GM23338 (cell line): ENCODE measurements at regions not wholly inside any gene's neighbourhood (a gene's known extent, or its start where the extent isn't known, plus 50 kb on each side); places are given as distances from the start of the nearest gene placed in this dataset.

ENCODE experiments used
- ATAC-seq: fragments of 200-7000 bp; cut with Tn5 transposase; 3 replicates; pipeline ENCODE4 v1.9.1; 2020
- DNase-seq: peaks from one replicate; pipeline ENCODE4 v3.0.0-alpha.2; 2015; ENCODE audit warnings: low spot score
- H2AFZ ChIP-seq: fragments of 200-600 bp; sonication (generic); 2 replicates; pipeline ENCODE4 v1.8.0; 2016; ENCODE audit warnings: antibody characterized with exemption, mild to moderate bottlenecking, moderate library complexity
- H3F3A ChIP-seq: fragments of 200-600 bp; sonication (generic); replicated peaks from 2 replicates; pipeline ENCODE4 v1.8.0; 2017; ENCODE audit warnings: antibody characterized with exemption, mixed run types, low read depth
- H3K27ac ChIP-seq: fragments of 200-600 bp; sonication (generic); 2 replicates; pipeline ENCODE4 v1.6.1; 2016; ENCODE audit warnings: low read depth
- H3K27me3 ChIP-seq: fragments of 200-600 bp; sonication (generic); 2 replicates; pipeline ENCODE4 v1.8.0; 2016; ENCODE audit warnings: mild to moderate bottlenecking, mixed run types, moderate library complexity; ENCODE audit not compliant: insufficient read depth
- H3K36me3 ChIP-seq: fragments of 200-600 bp; sonication (generic); 2 replicates; pipeline ENCODE4 v1.8.0; 2016; ENCODE audit warnings: mild to moderate bottlenecking; ENCODE audit not compliant: insufficient read depth
- H3K4me1 ChIP-seq: fragments of 200-600 bp; sonication (generic); 2 replicates; pipeline ENCODE4 v1.8.0; 2016; ENCODE audit warnings: mild to moderate bottlenecking, moderate library complexity; ENCODE audit not compliant: insufficient read depth
- H3K4me2 ChIP-seq: fragments of 200-600 bp; sonication (generic); 2 replicates; pipeline ENCODE4 v1.7.1; 2017; ENCODE audit warnings: mixed run types
- H3K4me3 ChIP-seq: fragments of 200-600 bp; sonication (generic); 2 replicates; pipeline ENCODE4 v1.6.1; 2016; ENCODE audit warnings: mixed run types
- H3K79me2 ChIP-seq: fragments of 200-600 bp; sonication (generic); replicated peaks from 2 replicates; pipeline ENCODE4 v1.8.0; 2017; ENCODE audit warnings: mild to moderate bottlenecking; ENCODE audit not compliant: insufficient read depth
- H3K9me2 ChIP-seq: fragments of 200-600 bp; sonication (generic); 2 replicates; pipeline ENCODE4 v1.8.0; 2017; ENCODE audit not compliant: insufficient read depth
- H4K20me1 ChIP-seq: fragments of 200-600 bp; sonication (generic); replicated peaks from 2 replicates; pipeline ENCODE4 v1.8.0; 2017; ENCODE audit warnings: mild to moderate bottlenecking; ENCODE audit not compliant: insufficient read depth
- H3K27ac Mint-ChIP-seq: 2 replicates; pipeline ENCODE4 v1.8.0; 2020; ENCODE audit warnings: inconsistent platforms, mild to moderate bottlenecking, moderate library complexity, mixed read lengths
- H3K27me3 Mint-ChIP-seq: 3 replicates; pipeline ENCODE4 v1.8.0; 2022; ENCODE audit warnings: low read depth, mild to moderate bottlenecking, moderate library complexity, mixed read lengths, inconsistent platforms; ENCODE audit not compliant: insufficient read depth, poor library complexity
- H3K36me3 Mint-ChIP-seq: 3 replicates; pipeline ENCODE4 v1.8.0; 2021; ENCODE audit warnings: low read depth, mild to moderate bottlenecking, inconsistent platforms, moderate library complexity, mixed read lengths
- H3K4me1 Mint-ChIP-seq: 3 replicates; pipeline ENCODE4 v1.8.0; 2020; ENCODE audit warnings: mild to moderate bottlenecking, inconsistent platforms, mixed read lengths
- H3K4me3 Mint-ChIP-seq: 3 replicates; pipeline ENCODE4 v1.8.0; 2021; ENCODE audit warnings: moderate library complexity, mild to moderate bottlenecking, inconsistent platforms, mixed read lengths
- H3K9me3 Mint-ChIP-seq: 3 replicates; pipeline ENCODE4 v1.8.0; 2020; ENCODE audit warnings: moderate library complexity, mild to moderate bottlenecking, inconsistent platforms, mixed read lengths
- CTCF ChIP-seq, 2 experiments: fragments of 200-600 bp in 1 of 2; sonication (generic) in 1 of 2; conservative IDR thresholded peaks; 2 replicates each; pipeline versions ENCODE4 v1.5.1 to v1.6.1; 2016 to 2017; ENCODE audit warnings: antibody characterized with exemption in 2 of 2, low read depth in 2 of 2, mild to moderate bottlenecking in 2 of 2, moderate library complexity in 1 of 2
- ETS1 ChIP-seq: IDR thresholded peaks from 2 replicates; pipeline ENCODE4 v1.6.1; 2016; ENCODE audit warnings: antibody characterized with exemption
- EZH2 ChIP-seq: fragments of 200-600 bp; sonication (generic); IDR thresholded peaks from one replicate; pipeline ENCODE4 v1.8.0; 2017; ENCODE audit warnings: antibody characterized with exemption, mild to moderate bottlenecking, low read depth; ENCODE audit not compliant: unreplicated experiment
- EZH2phosphoT487 ChIP-seq: fragments of 200-600 bp; sonication (generic); IDR thresholded peaks from one replicate; pipeline ENCODE4 v1.8.1; 2018; ENCODE audit warnings: antibody characterized with exemption; ENCODE audit not compliant: unreplicated experiment
- ZNF331 ChIP-seq: fragments of 250-450 bp; sonication (Bioruptor Pico); IDR thresholded peaks from 2 replicates; pipeline ENCODE4 v1.5.0; 2020; ENCODE audit warnings: low read depth, mild to moderate bottlenecking, moderate library complexity

- Histone ChIP-seq H3K36me3 (no peaks in the 10 kb centered on the region), H3K27me3 (no peaks in the 10 kb centered on the region), H3F3A (no peaks in the 10 kb centered on the region), H4K20me1 (no peaks in the 10 kb centered on the region), H2AFZ (no peak overlapping the region), H3K9me2 (no peaks in the 10 kb centered on the region), H3K4me1 (no peaks in the 10 kb centered on the region), H3K27ac (no peak overlapping the region), H3K4me2 (no peak overlapping the region), H3K79me2 (no peaks in the 10 kb centered on the region), H3K4me3 (no peak overlapping the region)
- Mint-ChIP-seq H3K27me3 (no peaks in the 10 kb centered on the region), H3K9me3 (no peaks in the 10 kb centered on the region), H3K27ac (no peak overlapping the region), H3K4me3 (no peak overlapping the region), H3K36me3 (no peaks in the 10 kb centered on the region), H3K4me1 (peaks cover 4% of the 10 kb centered on the region; the same call in 1 of the 3 replicates)
- TF ChIP-seq CTCF (conservative IDR thresholded peaks at IDR 0.05; ENCODE audit: low read depth in 2 of 2): peak; percentile 29 to 46
- TF ChIP-seq EZH2: no peak
- ATAC-seq: peak; percentile 43
- DNase-seq: no peak
These were observed 535.2 kb downstream of the LIG4 start for GRCh38 chr13:107680115-107680514.

- no peak overlapping the region for H2AFZ ChIP-seq
- no peaks in the 10 kb centered on the region for H3K79me2 ChIP-seq
- no peak overlapping the region for H3K27ac ChIP-seq
- H4K20me1 ChIP-seq: no peaks in the 10 kb centered on the region
- no peak overlapping the region for H3K27ac Mint-ChIP-seq
- no peak for TF ChIP-seq ETS1
- no peak for TF ChIP-seq ZNF331 (CRISPR knock-in tag)
- no peak for TF ChIP-seq EZH2phosphoT487
- peak; percentile 42 to 64 for TF ChIP-seq CTCF (conservative IDR thresholded peaks at IDR 0.05; ENCODE audit: low read depth in 2 of 2)
- no peaks in the 10 kb centered on the region for H3K36me3 Mint-ChIP-seq
- ATAC-seq (peak; percentile 74), DNase-seq (peak; percentile 39)
- H3K36me3 ChIP-seq: no peaks in the 10 kb centered on the region
- no peaks in the 10 kb centered on the region for H3K4me1 ChIP-seq
- H3K4me2 ChIP-seq: no peak overlapping the region
- no peak overlapping the region for H3K4me3 Mint-ChIP-seq
- H3F3A ChIP-seq: no peaks in the 10 kb centered on the region
- H3K4me3 ChIP-seq: no peak overlapping the region
- H3K4me1 Mint-ChIP-seq: no peaks in the 10 kb centered on the region; the same call in 2 of the 3 replicates
- H3K9me2 ChIP-seq: no peaks in the 10 kb centered on the region
- H3K9me3 Mint-ChIP-seq: no peaks in the 10 kb centered on the region
- no peaks in the 10 kb centered on the region for H3K27me3 ChIP-seq
- H3K27me3 Mint-ChIP-seq: peaks cover 2% of the 10 kb centered on the region
These were observed 537.2 kb downstream of the LIG4 start for GRCh38 chr13:107678075-107678689.
